Fibroblast of skin of abdomen (primary cell): ENCODE measurements at regions not wholly inside any gene's neighbourhood (a gene's known extent, or its start where the extent isn't known, plus 50 kb on each side); places are given as distances from the start of the nearest gene placed in this dataset.
A peak's percentile ranks its signal among the peaks of the same experiment; 100 is the strongest.

Experiments used
- DNase-seq: peaks from one replicate; pipeline ENCODE4 v3.0.0-alpha.2; 2013

DNA sequence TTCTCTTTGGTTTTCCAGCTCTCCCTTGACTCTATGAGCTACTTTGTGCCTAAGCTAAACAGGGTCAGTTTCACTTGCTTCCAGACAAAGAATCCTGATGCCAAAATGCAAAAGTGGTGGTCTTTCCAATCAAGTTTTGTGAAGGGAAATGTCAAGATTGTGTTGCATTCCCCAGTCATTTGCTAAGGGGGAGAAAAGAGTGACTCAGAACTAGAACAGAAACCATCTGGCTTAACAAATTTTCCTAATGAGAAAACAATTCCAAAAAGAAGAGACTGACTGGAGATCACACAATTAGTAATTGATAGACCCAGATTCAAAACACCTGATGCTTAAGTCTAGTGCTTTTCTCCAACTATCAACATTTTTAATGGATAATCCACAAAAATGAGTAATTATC lies 235.1 kb upstream of the DIO2 start:
- peak; percentile 35 for DNase-seq

DNA sequence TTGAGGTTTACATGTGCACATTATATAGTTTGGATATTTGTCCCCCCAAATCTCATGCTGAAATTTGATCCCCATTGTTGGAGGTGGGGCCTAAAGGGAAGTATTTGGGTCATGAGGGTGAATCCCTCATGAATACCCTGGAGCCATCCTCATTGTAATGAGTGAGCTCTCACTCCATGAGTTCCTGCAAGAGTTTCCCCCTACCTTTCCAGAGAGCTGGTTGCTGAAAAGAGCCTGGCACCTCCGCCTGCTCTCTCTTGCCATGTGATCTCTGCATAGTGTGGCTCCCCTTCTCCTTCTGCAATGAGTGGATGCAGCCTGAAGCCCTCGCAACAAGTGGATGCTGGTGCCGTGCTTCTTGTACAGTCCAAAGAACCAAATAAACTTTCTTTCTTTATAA lies 234.3 kb upstream of the DIO2 start:
- DNase-seq, result no peak

DNA sequence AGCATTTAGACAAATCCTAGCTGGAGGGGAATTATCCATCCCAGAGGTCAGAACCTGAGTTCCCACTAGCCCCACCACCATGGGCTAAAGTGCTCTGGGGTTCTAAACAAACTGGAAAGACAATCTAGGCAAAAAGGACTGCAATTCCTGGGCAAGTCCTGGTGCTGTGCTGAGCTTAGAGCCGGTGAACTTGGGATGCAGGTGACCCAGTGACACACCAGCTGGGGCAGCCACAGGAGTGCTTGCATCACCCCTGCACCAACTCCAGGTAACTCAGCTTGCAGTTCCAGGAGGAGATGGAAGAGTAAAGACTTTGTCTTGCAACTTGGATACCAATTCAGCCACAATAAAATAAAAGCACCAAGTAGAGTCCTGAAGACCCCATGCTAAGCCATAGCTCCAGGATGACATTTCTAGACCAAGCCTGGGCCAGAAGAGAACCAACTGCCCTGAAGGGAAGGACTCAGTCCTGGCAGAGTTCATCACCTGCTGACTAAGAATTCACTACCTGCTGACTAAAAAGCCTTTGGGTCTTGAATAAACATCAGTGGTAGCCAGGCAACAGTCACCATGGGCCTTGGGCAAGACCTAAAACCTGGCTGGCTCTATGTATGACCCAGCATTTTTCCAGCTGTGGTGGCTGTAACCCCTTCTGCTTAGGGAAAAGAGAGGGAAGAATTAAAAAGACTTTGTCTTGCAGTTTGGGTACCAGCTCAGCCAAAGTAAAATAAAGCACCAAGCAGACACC lies 223.4 kb upstream of the DIO2 start:
- DNase-seq, result no peak

DNA sequence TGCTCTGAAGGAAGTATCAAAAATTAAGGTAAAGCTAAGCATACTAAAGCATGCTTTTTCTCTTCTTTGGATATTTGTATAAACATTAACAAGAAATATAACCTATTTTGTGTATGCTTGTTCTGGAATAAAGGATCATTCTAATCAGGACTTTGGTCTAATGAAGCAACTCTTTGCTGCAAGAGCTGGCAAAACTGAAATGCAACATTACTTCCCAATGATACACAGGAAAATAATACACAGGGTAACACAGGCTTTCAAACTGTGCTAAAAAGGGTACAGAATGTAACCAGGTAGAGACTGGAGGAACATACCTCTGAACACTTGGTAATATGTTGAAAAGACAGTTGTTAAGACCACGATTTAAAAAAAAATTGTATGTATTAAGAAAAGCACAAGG lies 222.5 kb upstream of the DIO2 start:
- DNase-seq, result no peak

DNA sequence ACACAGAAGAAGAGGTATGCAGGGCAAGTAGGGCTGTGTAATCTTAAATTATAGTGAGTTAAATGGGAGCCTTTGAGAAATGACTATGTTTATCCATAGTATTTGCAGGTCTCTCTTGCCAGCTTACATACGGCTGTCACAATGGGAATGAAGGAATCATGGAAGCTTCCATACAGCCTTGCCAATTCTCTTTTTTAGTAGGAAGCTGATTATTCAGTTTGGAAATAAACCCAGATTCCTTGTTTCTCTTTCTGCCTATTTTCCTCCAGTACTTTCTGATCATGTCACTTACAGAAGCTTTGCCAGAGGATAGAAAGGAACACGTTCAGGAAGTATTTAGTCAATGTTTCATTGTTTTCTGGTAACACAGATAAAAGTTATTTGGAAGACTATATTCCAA lies 217.4 kb upstream of the DIO2 start:
- no peak for DNase-seq

DNA sequence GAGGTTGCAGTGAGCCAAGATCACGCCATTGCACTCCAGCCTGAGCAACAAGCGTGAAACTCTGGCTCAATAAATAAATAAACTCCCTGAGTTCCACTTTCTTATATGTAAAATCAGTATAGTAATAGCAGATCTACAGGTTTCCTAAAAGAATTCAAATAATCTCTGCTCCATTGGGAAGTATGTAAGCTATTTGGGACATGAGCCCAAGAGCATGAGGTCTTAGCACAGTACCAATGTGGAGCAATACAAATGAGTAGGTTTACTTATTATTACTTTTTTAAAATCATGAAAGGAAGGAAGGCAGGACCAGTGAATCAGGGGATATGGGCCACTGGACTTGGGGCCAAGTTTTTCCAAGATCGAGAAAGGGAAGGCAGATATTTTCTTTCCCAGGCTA lies 216.9 kb upstream of the DIO2 start:
- DNase-seq, result peak; percentile 67

DNA sequence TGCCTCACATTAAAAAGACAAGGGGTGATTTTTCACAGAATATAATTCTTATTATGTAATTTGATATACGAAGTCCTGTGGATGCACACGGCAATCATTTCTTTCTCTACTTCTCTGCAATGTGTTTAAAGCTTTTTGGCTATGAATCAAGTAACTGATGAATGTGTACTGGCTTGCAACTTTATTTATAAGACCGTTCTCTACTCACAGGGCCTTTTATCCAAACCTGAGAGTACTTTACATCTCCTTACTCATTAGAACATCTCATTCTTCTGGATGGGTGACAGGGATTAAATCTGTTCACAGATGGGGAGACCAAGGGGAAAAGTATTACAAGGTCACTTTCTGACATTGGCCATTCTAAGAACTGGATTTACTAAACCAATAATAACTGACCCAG lies 215.8 kb upstream of the DIO2 start:
- peak; percentile 50 for DNase-seq

DNA sequence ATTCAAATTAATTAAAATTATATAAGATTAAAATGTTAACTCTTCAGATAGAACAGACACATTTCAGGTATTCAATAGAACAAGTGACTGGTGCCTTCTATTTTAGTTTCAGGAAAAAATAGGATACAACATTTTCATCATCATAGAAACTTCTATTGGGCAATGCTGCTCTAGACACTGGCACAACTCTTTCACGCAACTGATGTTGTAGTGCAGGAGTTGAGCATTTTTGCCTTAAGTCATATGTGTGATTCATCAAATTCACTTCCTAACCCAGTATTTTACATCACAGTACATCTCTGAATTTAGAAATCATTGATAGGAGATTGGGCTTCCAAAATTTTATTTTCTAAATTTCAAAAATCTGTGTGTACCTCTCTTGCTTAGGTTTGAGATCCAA lies 215.4 kb upstream of the DIO2 start:
- no peak for DNase-seq

DNA sequence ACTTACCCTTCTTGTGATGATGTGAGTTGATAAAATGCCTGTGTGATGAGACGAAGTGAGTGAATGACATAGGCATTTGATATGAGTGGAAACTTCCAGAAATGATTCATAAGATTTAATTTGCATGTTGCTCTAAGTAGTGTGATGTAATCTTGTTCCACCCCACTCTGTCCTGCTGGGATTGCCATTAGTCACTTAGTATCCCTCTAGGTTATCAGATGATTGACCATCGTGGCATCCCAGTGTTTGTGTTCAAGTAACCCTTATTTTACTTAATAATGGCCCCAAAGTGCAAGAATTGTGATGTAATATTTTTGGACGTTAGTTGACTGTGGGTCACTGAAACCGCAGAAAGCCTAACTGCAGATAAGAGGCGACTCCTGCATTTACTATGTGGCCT lies 214.4 kb upstream of the DIO2 start:
- DNase-seq, result peak; percentile 88

DNA sequence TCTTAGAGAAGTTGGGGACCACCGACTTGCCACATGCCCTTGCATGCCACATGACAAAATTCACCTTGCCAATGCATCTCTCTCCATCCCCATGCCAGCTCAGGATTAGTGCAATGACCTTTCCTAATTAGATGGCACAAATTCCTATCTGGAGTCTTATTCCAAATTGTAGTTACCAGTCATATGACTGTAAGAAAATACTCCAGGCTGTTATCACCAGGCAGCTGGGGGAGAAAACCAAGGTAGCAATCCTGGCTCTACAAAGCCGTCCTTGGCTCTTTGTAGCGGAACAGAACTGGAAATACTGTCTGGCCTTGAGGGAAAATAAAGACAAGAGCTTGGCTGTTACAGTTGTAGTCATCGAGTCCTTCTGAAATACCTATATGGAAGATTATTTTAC lies 208.5 kb upstream of the DIO2 start:
- no peak for DNase-seq

DNA sequence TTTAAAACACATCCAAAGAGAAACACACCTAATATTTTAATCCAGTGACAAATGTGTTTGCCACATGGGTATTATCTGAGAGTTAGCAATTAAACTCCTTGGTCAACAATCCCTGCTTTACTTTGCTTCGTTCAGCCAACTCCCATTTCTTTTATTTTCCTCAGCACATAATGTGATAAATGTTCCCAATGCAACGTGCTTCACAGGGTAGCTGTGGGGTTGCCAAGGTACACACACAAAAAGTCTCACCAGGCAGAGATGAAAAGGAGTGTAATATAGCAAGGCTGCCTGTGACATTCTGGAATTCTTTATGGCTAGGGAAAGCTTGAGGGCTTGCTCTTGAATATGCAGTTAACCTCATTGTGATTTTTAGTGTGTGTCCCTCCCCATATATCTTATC lies 208.0 kb upstream of the DIO2 start:
- DNase-seq, result no peak

DNA sequence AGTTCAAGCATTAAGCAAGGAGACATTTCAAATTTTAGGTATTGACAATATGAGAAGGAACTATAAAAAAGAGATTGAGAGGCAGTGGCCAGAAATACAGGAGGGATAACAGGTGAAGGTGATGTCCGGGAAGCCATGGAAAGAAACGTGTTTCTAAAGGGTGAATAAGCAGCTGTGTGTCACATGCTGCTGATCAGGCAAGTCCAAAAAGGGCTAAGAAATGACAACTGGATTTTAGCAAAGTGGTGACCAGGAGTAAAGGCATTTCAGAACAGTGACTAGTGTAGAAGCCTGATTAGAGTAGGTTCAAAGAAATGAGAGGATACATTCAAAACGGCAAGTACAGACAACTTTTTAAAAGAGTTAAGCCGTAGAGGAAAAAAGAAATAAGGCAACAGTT lies 204.3 kb upstream of the DIO2 start:
- DNase-seq, result no peak

DNA sequence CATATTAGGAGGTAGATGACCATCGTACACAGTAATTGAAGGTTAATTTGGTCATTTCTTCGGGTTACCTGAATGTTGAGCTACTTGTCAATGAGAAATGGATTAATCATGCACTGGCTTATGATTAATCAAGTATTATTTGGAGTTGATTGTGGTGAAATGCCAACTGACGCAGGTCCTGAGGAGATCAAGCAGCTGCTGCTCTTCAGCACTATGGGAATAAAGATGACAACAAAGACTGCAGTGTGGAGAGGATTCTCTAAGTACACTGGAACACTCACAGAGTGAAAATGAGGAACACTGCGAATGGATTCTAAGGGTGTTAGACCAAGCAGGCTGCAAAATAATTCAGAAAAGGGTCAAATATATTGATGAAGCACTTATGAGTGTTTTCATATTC lies 202.8 kb upstream of the DIO2 start:
- DNase-seq, result no peak

DNA sequence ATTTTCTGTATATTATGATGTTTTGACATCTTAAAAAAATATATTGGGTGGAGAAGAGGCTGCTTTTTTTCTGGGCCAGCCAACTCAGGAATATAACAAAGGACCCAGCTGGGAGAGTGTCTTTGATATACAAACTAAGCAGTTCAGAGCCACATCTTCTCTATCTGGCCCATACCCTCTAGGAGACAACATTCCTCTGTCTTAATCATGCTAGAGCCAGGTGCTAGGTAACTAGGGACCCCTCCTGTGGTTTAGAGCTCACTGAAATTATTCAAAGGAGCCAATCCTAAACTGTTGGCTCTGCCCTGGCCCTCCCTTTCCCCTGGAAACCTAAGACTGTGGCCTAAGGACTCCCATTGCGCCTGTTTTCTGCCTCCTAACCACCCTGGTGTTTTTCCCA lies 193.1 kb upstream of the DIO2 start:
- DNase-seq, result no peak

DNA sequence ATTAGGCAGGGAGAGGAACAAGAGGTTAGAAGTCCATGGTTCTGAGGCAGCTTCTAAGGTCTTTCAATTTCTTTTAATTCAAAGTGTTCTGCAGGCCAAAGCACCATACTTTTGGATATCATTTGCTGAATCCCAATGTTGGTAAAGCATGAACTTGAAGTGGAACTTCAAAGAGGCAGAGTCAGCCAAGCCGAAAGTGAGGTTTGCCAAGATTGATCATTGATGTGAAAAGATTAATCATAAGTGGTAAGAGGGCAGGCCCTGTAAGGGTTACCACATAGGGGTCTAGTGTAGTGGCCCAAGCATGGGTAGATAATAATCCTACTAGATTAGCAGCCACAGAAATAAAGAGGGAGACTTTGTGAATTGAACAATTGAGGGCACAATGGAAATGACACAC lies 191.7 kb upstream of the DIO2 start:
- DNase-seq, result no peak

DNA sequence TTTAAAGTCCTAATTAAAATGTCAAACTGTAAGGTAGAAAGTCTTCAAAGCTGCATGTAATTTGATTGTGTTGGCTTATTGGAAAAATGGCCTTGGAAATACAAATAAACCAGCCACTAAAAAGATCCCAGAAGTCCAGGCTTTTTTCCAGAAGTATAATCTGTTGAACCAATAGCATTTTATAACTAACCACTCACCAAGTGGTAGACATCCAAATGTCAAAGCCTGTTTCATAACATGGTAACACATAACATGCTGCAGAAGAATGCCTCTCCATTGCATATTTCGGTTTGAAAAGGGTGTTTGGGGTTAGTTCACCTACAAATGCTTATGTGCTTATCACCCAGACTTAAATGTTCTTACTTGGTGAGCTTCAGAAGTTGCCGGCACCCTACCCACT lies 183.7 kb upstream of the DIO2 start:
- DNase-seq, result peak; percentile 10

DNA sequence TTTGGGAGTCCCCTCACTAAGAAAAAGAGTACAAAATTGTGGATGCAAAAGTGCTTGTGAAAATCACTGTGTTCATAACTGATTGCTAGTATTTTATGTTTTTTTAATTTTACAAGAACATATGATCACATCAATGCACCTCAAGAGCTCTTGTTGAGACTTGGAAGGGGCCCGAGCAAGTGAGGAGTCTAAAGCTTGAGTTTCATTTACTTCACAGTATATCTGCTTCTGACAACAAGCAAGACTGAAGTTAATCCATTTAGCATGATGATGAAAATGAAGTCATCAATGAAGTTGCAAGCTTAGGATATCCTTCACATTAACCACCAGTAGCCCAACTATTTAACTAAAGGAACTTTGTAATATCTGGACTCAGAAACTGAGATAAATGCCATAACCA lies 182.5 kb upstream of the DIO2 start:
- no peak for DNase-seq

DNA sequence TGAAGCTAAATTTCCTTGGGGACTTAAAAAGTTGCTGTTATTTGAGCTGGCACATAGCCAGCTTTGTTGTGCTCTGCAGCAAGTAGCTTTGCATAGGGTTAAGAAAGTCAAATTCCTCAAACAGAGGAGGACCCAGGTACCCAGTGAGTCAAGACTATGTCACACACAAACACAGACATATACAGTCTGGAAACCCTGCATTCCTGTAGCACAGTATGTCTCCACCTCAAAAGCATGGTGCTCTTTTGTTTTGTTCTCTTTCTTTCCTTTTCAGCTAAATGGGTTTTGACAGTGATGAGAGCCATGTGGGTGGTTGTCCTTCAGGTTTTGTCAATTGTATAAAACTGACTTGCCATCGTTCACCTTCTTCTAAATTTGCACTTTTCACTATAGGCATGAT lies 179.6 kb upstream of the DIO2 start:
- peak; percentile 83 for DNase-seq

DNA sequence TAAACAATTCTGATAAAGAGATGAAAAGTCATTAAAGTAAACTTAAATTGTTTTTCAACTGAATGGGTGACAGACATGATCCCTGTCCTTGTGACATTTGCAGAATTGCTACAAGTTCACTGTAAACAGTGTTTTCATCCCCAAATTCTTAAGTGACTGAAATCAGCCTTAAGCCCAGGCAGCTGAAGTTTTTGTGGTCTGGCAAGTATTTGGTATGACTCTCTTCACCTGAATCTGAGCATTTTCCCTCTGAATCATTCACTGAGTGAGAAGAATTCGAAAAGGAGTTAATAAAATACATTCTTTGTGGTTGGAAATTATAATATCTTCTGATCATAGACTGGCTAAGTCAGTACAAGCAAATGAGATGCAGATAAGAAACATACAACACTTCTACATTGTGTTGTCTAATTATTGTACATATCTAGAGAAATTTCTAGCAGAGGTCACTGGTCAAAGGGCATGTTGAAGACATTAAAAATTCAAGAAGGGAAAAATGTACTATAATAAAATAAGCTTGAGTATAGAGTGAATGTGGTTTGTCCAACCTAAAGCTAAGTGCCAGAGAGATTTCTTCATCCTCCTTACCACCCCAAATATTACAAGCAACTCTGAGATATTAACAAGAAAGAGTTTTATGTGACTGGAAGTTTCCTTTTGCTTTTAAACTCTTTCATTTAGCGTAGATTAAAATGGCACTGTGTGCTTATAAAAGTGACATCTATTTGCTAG lies 177.8 kb upstream of the DIO2 start:
- DNase-seq, result peak; percentile 95

DNA sequence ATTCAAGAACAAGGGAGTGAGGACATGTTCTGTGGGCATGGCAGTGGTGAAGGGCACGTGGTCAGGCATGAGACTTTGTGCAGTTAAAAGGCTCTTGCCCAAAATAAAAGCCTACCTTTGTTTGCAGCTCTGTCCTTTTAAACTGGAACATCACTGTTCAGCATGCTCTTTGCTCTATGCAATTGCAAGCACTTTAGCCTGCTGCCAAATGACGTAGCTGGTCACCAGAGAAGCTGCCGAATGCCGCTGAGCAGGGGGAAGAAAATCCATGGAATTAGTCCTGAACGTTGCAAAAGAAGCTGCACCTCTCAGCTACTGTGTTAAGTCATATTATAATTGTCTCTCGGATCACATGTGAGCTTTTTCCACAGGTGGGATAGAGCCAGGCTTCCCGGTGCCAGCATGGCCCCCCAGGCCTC lies 176.3 kb upstream of the DIO2 start:
- peak; percentile 9 for DNase-seq

DNA sequence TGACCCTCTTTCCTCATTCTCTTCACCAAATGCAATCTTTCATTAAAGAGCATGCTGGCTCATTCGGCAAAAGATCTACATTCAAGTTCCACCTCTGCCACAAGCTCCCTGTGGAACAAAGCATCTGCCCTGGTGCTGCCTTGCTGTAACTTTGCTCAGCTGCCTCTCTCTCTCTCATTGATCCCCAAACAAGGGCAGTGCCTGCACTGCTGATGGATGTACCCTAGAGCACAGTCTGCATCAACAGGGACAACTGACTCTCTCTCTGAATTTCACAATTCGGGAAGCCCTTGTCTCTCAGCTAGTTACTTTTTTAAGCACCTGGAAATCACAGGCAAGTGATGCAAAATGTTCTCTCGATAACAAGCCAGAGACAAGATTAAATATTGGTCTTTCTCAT lies 174.0 kb upstream of the DIO2 start:
- DNase-seq, result no peak

DNA sequence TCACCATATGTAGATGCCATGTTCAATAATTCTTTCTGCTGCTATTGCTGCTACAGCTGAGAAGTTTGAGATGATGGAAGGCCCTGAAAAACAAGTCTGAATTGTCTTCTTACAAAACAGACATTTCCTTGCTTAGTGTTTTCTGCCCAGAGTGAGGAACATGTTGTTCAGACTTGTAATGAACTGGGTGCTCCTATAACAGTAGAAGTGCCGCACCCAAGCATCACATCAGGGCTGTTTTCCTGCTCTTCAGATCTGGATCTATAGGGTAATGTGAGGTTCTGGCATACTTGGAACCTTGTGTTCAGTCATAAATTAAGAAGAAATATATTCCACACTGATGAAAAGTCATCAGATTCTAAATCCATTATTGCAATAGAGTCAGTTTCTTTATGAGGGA lies 171.9 kb upstream of the DIO2 start:
- DNase-seq, result no peak

DNA sequence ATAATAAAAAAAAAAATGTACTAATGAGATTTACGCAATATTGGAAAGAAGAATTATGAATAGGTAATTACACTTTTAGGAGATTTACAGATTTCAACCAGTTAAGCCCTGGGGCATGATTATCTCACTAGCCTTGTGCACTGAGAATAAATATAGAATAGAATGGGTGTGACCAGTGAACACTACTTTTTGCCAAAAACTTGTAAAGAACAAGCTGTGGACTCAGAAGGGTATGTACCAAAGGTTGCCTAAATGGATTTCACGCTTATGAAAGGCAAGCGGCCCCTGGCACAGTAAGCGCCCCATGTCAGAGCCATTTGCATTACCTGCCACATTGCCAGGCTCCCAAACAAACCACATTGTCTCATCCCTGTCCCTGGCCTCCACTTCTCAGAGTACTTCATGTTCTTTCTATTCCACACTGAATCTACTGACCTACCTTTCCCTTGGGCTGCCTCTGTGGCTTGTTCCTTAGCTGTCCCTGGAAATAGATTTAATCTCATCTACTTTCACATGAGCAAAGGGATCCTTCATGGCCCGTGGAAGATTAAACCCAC lies 170.6 kb upstream of the DIO2 start:
- no peak for DNase-seq

DNA sequence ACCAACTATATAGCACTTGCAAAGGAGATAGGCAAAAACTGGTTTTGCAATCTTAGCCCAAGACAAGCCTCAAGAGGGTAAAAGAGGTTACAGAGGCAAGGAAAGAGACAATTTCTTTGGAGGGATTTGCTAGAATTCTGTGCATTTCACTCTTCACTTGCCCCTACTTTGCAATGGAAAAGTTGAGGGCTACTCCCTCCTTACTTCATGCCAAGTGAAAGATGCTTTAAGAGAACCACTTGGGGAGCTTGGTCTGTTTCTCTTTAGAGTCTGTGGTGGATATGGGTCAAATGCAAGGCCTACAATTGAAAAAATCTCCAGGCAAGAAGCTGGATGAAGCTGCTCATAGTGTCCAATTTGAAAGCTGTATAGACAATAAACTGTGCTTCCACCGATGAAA lies 167.7 kb upstream of the DIO2 start:
- DNase-seq, result no peak
